Neural cell (in vitro differentiated cells): ENCODE measurements at regions not wholly inside any gene's neighbourhood (a gene's known extent, or its start where the extent isn't known, plus 50 kb on each side); places are given as distances from the start of the nearest gene placed in this dataset.
"Not testable (repeated sequence)": the region's sequence is repeated elsewhere in the genome, so short reads cannot be mapped to it uniquely, and the experiment has no call there.

Source experiments
- H2AFZ ChIP-seq: fragments of 200-600, 300-800 bp; sonication (generic), shearing (Covaris generic); 2 replicates; pipeline ENCODE4 v1.6.0; 2014; ENCODE audit warnings: low read depth, mild to moderate bottlenecking, antibody characterized with exemption, low read length, moderate library complexity
- H3F3A ChIP-seq: fragments of 200-600 bp; shearing (Covaris generic); 2 replicates; pipeline ENCODE4 v1.6.1; 2016; ENCODE audit warnings: mild to moderate bottlenecking, moderate library complexity, mixed read lengths, antibody characterized with exemption, low read length; ENCODE audit not compliant: insufficient read depth, poor library complexity, severe bottlenecking
- H3K27ac ChIP-seq: fragments of 200-600, 300-800 bp; sonication (generic), shearing (Covaris generic); 2 replicates; pipeline ENCODE4 v1.5.1; 2014; ENCODE audit warnings: mild to moderate bottlenecking, low read length, moderate library complexity
- H3K27me3 ChIP-seq: fragments of 300-800, 200-600 bp; sonication (generic), shearing (Covaris generic); 2 replicates; pipeline ENCODE4 v1.6.0; 2014; ENCODE audit warnings: mild to moderate bottlenecking, low read depth, low read length, moderate library complexity; ENCODE audit not compliant: insufficient read depth
- H3K36me3 ChIP-seq: fragments of 300-800, 200-600 bp; sonication (generic), shearing (Covaris generic); 2 replicates; pipeline ENCODE4 v1.5.1; 2014; ENCODE audit warnings: mild to moderate bottlenecking, antibody characterized with exemption, low read length, moderate library complexity; ENCODE audit not compliant: insufficient read depth
- H3K4me2 ChIP-seq: fragments of 300-800, 200-600 bp; sonication (generic), shearing (Covaris generic); 2 replicates; pipeline ENCODE4 v1.6.0; 2014; ENCODE audit warnings: mild to moderate bottlenecking, low read length
- H3K4me3 ChIP-seq: fragments of 300-800, 200-600 bp; sonication (generic), shearing (Covaris generic); 2 replicates; pipeline ENCODE4 v1.5.1; 2014; ENCODE audit warnings: mild to moderate bottlenecking, low read length, moderate library complexity
- H3K79me2 ChIP-seq: fragments of 200-600 bp; shearing (Covaris generic); replicated peaks from 2 replicates; pipeline ENCODE4 v1.6.0; 2014; ENCODE audit warnings: mild to moderate bottlenecking, low read length, moderate library complexity; ENCODE audit not compliant: insufficient read depth
- H3K9ac ChIP-seq: fragments of 300-800, 200-600 bp; sonication (generic), shearing (Covaris generic); 2 replicates; pipeline ENCODE4 v1.6.1; 2016; ENCODE audit warnings: mild to moderate bottlenecking, low read length, mixed read lengths
- H3K9me2 ChIP-seq: fragments of 200-600 bp; shearing (Covaris generic); 2 replicates; pipeline ENCODE4 v1.6.1; 2016; ENCODE audit warnings: mild to moderate bottlenecking, low read length, mixed read lengths; ENCODE audit not compliant: insufficient read depth
- H3K9me3 ChIP-seq: fragments of 200-600, 300-800 bp; sonication (generic), shearing (Covaris generic); 2 replicates; pipeline ENCODE4 v1.6.1; 2016; ENCODE audit warnings: mild to moderate bottlenecking, mixed run types, low read length, moderate library complexity, mixed read lengths
- H4K20me1 ChIP-seq: fragments of 200-600 bp; shearing (Covaris generic); 2 replicates; pipeline ENCODE4 v1.6.1; 2016; ENCODE audit warnings: mild to moderate bottlenecking, mixed run types; ENCODE audit not compliant: insufficient read depth
- EP300 ChIP-seq: fragments of 450-650 bp; conservative IDR thresholded peaks from 2 replicates; pipeline ENCODE4 v1.6.1; 2014; ENCODE audit warnings: antibody characterized with exemption, mild to moderate bottlenecking, moderate library complexity; ENCODE audit not compliant: poor library complexity, severe bottlenecking
- EZH2 ChIP-seq: fragments of 200-600, 300-800 bp; shearing (Covaris generic), sonication (generic); IDR thresholded peaks from 2 replicates; pipeline ENCODE4 v1.6.1; 2014; ENCODE audit warnings: antibody characterized with exemption, low read length, borderline replicate concordance, mild to moderate bottlenecking; ENCODE audit not compliant: insufficient read depth, poor library complexity, severe bottlenecking
- MXI1 ChIP-seq: fragments of 450-650 bp; conservative IDR thresholded peaks from 2 replicates; pipeline ENCODE4 v1.6.1; 2014; ENCODE audit warnings: antibody characterized with exemption, mild to moderate bottlenecking; ENCODE audit not compliant: poor library complexity, severe bottlenecking
- POLR2AphosphoS5 ChIP-seq: IDR thresholded peaks from 2 replicates; pipeline ENCODE4 v1.6.1; 2012
- RAD21 ChIP-seq: fragments of 450-650 bp; conservative IDR thresholded peaks from 2 replicates; pipeline ENCODE4 v1.6.1; 2014; ENCODE audit warnings: antibody characterized with exemption, mild to moderate bottlenecking, moderate library complexity
- SMC3 ChIP-seq: fragments of 450-650 bp; conservative IDR thresholded peaks from 2 replicates; pipeline ENCODE4 v1.6.1; 2014; ENCODE audit warnings: antibody characterized with exemption, mild to moderate bottlenecking, moderate library complexity; ENCODE audit not compliant: poor library complexity
- TAF1 ChIP-seq: IDR thresholded peaks from 2 replicates; pipeline ENCODE4 v1.6.1; 2012; ENCODE audit warnings: low read depth
- TF ChIP-seq, protein P1 (sequence below): IDR thresholded peaks from 2 replicates; pipeline ENCODE4 v1.6.1; 2012; ENCODE audit warnings: borderline replicate concordance
- TF ChIP-seq, protein P2 (sequence below): fragments of 450-650 bp; IDR thresholded peaks from 2 replicates; pipeline ENCODE4 v1.5.1; 2014; ENCODE audit warnings: antibody characterized with exemption, mild to moderate bottlenecking, moderate library complexity; ENCODE audit not compliant: poor library complexity, severe bottlenecking

DNA sequence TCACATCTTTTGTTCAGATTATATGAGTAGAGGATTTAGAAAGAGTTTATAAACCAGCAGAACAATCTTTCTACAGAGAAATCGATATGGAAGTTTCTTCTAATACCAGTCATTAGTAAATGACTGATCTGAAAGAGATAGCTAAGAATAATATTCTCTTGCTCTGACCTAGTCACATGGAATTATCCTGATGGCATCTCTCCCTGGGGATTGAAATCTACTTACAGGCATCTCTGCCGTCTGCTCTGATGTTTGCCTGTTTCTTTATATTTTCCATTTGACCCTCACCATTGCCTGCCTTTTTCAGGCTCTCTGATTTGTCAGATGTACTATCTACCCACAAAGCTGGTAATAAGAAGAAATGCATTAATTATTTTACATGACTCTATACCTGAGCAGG is 1157.3 kb downstream of the PCDH7 start:
- Histone ChIP-seq H3F3A (no peaks in the 10 kb centered on the region), H3K79me2 (no peaks in the 10 kb centered on the region), H2AFZ (no peak overlapping the region), H4K20me1 (no peaks in the 10 kb centered on the region), H3K27me3 (no peaks in the 10 kb centered on the region), H3K36me3 (no peaks in the 10 kb centered on the region), H3K9me3 (no peaks in the 10 kb centered on the region), H3K4me3 (no peak overlapping the region), H3K4me2 (no peak overlapping the region), H3K9me2 (no peaks in the 10 kb centered on the region), H3K27ac (no peak overlapping the region), H3K9ac (no peak overlapping the region)
- TF ChIP-seq POLR2AphosphoS5 (no peak), EP300 (no peak), MXI1 (no peak), EZH2 (no peak), SMC3 (no peak), TAF1 (no peak), RAD21 (no peak)
- TF ChIP-seq, protein P1, sequence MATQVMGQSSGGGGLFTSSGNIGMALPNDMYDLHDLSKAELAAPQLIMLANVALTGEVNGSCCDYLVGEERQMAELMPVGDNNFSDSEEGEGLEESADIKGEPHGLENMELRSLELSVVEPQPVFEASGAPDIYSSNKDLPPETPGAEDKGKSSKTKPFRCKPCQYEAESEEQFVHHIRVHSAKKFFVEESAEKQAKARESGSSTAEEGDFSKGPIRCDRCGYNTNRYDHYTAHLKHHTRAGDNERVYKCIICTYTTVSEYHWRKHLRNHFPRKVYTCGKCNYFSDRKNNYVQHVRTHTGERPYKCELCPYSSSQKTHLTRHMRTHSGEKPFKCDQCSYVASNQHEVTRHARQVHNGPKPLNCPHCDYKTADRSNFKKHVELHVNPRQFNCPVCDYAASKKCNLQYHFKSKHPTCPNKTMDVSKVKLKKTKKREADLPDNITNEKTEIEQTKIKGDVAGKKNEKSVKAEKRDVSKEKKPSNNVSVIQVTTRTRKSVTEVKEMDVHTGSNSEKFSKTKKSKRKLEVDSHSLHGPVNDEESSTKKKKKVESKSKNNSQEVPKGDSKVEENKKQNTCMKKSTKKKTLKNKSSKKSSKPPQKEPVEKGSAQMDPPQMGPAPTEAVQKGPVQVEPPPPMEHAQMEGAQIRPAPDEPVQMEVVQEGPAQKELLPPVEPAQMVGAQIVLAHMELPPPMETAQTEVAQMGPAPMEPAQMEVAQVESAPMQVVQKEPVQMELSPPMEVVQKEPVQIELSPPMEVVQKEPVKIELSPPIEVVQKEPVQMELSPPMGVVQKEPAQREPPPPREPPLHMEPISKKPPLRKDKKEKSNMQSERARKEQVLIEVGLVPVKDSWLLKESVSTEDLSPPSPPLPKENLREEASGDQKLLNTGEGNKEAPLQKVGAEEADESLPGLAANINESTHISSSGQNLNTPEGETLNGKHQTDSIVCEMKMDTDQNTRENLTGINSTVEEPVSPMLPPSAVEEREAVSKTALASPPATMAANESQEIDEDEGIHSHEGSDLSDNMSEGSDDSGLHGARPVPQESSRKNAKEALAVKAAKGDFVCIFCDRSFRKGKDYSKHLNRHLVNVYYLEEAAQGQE, result no peak
- TF ChIP-seq, protein P2, sequence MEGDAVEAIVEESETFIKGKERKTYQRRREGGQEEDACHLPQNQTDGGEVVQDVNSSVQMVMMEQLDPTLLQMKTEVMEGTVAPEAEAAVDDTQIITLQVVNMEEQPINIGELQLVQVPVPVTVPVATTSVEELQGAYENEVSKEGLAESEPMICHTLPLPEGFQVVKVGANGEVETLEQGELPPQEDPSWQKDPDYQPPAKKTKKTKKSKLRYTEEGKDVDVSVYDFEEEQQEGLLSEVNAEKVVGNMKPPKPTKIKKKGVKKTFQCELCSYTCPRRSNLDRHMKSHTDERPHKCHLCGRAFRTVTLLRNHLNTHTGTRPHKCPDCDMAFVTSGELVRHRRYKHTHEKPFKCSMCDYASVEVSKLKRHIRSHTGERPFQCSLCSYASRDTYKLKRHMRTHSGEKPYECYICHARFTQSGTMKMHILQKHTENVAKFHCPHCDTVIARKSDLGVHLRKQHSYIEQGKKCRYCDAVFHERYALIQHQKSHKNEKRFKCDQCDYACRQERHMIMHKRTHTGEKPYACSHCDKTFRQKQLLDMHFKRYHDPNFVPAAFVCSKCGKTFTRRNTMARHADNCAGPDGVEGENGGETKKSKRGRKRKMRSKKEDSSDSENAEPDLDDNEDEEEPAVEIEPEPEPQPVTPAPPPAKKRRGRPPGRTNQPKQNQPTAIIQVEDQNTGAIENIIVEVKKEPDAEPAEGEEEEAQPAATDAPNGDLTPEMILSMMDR, result no peak

DNA sequence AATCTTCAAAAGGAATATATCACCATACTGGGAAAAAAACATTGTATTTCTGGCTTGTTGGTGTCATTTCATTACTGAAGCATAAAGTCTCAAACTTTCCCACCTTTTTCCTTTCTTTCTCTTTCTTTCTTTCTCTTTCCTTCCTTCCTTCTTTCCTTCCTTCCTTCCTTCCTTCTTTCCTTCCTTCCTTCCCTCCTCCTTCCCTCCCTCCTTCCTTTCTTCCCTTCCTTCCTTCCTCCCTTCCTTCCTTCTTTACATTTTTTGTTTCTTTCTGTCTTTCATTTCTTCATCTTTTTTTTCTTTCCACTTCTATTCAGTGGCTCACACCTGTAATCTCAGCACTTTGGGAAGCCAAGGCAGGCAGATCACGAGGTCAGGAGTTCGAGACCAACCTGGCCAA is 1160.7 kb downstream of the PCDH7 start:
- not testable (repeated sequence) for H3K4me2 ChIP-seq, H3K27ac ChIP-seq, H4K20me1 ChIP-seq, H3F3A ChIP-seq, H3K4me3 ChIP-seq, H2AFZ ChIP-seq, H3K27me3 ChIP-seq, H3K9me2 ChIP-seq, H3K79me2 ChIP-seq, H3K36me3 ChIP-seq, H3K9ac ChIP-seq, H3K9me3 ChIP-seq

DNA sequence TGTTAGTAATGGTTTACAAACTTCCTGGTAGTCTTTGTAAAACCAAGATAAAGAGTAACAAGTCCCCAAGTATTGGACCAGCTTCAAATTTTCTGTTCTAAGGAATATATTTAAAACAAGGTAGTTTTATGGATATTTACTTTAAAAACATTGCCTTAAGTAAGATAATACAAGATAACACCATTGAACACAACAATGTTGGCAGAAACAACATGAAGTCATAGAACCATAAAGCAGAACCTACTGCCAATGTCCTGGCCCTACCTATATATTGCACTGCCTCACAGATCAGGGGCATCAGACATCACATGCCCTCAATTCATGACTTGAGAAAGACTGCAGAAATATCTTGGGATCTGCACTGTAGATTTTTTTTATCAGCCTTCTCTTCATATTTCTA is 1176.2 kb downstream of the PCDH7 start:
- no peak overlapping the region for H3K27ac ChIP-seq
- no peak overlapping the region for H3K9ac ChIP-seq
- no peak overlapping the region for H2AFZ ChIP-seq

More for the DNA sequence above, 1176.2 kb downstream of the PCDH7 start:
- H3K27me3 ChIP-seq, result no peaks in the 10 kb centered on the region
- no peak overlapping the region for H3K4me2 ChIP-seq
- H3K4me3 ChIP-seq, result no peak overlapping the region
- TF ChIP-seq, protein P2, result no peak
- TF ChIP-seq TAF1 (no peak), POLR2AphosphoS5 (no peak), MXI1 (no peak), SMC3 (no peak), RAD21 (no peak), EZH2 (no peak), EP300 (no peak)
- TF ChIP-seq, protein P1, result no peak
- no peaks in the 10 kb centered on the region for H3K79me2 ChIP-seq
- no peaks in the 10 kb centered on the region for H3F3A ChIP-seq
- no peaks in the 10 kb centered on the region for H3K9me2 ChIP-seq
- H3K36me3 ChIP-seq, result no peaks in the 10 kb centered on the region
- H3K9me3 ChIP-seq, result no peaks in the 10 kb centered on the region
- H4K20me1 ChIP-seq, result no peaks in the 10 kb centered on the region
